ENCODE measurements at regions not wholly inside any gene's neighbourhood (a gene's known extent, or its start where the extent isn't known, plus 50 kb on each side); places are given as distances from the start of the nearest gene placed in this dataset.
A peak's percentile ranks its signal among the peaks of the same experiment; 100 is the strongest.
"Not testable (repeated sequence)": the region's sequence is repeated elsewhere in the genome, so short reads cannot be mapped to it uniquely, and the experiment has no call there.

- H3K4me1 ChIP-seq (ENCODE audit: insufficient read depth); H3K4me3 ChIP-seq; H3K27ac ChIP-seq; H3K9me3 ChIP-seq; H3K36me3 ChIP-seq; intact Hi-C loops (cut with DNase I); H3K27me3 ChIP-seq; DNase-seq: not testable (repeated sequence)
- WGBS, 3 donors, result no CpG with 5 or more reads among the region's 1 CpG
Observed at GRCh38 chr1:149369081-149369480, 105.8 kb upstream of the NBPF19 start.

- H3K9me3 ChIP-seq; H3K4me1 ChIP-seq (ENCODE audit: insufficient read depth); DNase-seq; H3K36me3 ChIP-seq; H3K27ac ChIP-seq; H3K27me3 ChIP-seq; intact Hi-C loops (cut with DNase I); H3K4me3 ChIP-seq: not testable (repeated sequence)
- 75 to 96% (median 91%) methylated on average over 1 to 3 of the region's 4 CpGs for WGBS, 3 donors
Observed at GRCh38 chr1:149371955-149372354, 102.9 kb upstream of the NBPF19 start.

DNA sequence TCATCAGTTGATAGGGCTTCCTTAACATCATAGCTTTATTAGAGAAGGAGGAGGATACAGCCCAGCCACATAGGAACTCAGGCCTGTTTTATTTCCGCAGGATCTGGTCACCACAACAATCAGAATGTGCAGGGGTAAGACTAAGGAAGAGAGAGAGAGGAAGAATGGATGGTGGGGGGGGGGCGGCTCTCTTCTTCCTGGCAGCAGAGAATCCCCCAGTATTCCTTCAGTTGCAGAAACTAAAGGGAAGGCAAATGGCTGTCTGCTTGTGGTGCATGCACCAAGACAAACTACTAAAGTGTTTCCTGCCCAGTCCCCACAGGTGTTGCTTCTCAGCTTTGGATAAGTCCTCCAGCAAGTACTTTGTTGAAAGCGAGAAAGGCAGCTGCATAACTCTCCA lies 96.4 kb upstream of the NBPF19 start:
- intact Hi-C loops (cut with DNase I); H3K27me3 ChIP-seq; H3K27ac ChIP-seq; DNase-seq; H3K9me3 ChIP-seq; H3K36me3 ChIP-seq; H3K4me1 ChIP-seq (ENCODE audit: insufficient read depth); H3K4me3 ChIP-seq: not testable (repeated sequence)
- WGBS, 3 donors, result 51 to 90% (median 75%) methylated on average over 2 of the region's 3 CpGs

DNA sequence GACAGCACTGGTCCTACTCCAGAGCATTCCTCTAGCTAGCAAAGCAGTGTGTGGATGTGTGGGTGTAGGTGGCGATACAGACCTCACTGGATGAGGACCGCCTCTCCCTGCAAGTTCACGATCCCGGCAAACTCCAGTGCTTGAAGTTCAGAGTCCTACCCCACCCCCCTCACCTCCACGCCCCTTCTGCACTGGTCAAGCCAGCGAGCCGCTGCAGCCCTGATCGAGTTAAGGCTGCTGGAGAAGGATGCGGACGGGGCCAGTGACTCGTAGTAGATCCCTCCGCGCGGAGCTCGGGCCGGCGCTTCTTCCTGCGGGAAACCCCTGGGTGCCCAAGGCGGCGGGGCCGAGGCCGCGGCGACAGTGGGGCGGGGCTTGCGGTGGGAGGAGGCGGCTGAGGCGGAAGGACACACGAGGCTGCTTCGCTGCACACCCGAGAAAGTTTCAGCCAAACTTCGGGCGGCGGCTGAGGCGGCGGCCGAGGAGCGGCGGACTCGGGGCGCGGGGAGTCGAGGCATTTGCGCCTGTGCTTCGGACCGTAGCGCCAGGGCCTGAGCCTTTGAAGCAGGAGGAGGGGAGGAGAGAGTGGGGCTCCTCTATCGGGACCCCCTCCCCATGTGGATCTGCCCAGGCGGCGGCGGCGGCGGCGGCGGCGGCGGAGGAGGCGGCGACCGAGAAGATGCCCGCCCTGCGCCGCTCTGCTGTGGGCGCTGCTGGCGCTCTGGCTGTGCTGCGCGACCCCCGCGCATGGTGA lies 84.5 kb upstream of the NBPF19 start:
- intact Hi-C loops (cut with DNase I); H3K4me1 ChIP-seq (ENCODE audit: insufficient read depth); H3K27me3 ChIP-seq; H3K36me3 ChIP-seq; H3K9me3 ChIP-seq: not testable (repeated sequence)
- WGBS, 3 donors, result 0 to 1% (median 0%) methylated on average over 13 to 48 of the region's 69 CpGs
- TF ChIP-seq POLR2A (IDR thresholded peaks at IDR 0.05), result peak; percentile 20
- peak overlapping the region; percentile 49 for H3K4me3 ChIP-seq
- peak overlapping the region in 1 of 2 donors; percentile 38 for H3K27ac ChIP-seq
- peak; percentile 64 to 84 (median 77) for DNase-seq

DNA sequence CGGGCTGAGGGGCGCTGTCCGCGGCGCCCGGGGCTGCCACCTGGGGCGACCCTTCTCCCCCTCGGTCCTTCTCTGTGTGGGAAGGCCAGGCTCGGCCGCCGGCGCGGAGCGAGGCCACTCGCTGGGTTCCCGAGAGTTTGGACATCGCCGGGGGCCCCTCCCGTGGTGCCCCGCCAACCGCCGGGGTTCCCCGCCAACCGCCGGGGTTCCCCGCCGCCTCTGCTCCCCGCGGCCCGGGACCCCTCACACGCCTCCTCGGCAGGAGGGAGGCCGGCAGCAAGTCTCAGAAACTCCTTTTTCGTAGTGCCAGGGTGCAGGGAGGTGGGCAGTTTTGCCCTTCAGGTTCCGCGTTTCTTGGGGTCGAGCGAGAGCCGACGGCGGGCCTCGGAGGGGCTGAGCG lies 83.9 kb upstream of the NBPF19 start:
- H3K4me1 ChIP-seq (ENCODE audit: insufficient read depth); H3K27me3 ChIP-seq; DNase-seq; H3K36me3 ChIP-seq; H3K9me3 ChIP-seq; intact Hi-C loops (cut with DNase I): not testable (repeated sequence)
- peak overlapping the region; percentile 49 for H3K4me3 ChIP-seq
- H3K27ac ChIP-seq, result peak overlapping the region in 1 of 2 donors; percentile 38
- WGBS, 3 donors, result 0% methylated on average over 1 to 6 of the region's 43 CpGs; no CpG with 5 or more reads in 1 of the 3 donors

- whole genome bisulfite sequencing, 3 donors, result 90 to 97% (median 93%) methylated on average over 2 of the region's 2 CpGs
Observed at GRCh38 chr1:149395802-149396201, 79.0 kb upstream of the NBPF19 start.

DNA sequence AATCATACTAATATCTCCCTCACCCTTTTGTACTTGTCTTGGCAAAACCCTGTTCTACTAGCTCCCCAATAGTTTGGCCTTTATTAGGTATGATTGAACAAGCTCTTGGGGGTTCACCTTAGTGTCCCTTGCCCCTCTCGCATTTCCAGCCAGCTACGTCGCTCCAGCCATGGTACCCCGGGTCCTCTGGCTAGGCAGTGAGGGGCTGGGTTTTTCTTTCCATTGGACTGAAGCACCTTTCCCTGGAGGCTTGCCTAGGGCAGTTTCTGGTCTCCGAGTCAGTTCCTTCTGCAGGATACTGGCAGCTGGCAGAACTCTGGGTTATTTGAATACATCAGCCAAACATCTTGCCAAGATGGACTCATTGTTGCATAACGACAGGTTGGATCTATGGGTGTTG lies 76.3 kb upstream of the NBPF19 start:
- H3K4me3 ChIP-seq; H3K27me3 ChIP-seq; intact Hi-C loops (cut with DNase I); H3K4me1 ChIP-seq (ENCODE audit: insufficient read depth); H3K36me3 ChIP-seq; DNase-seq; H3K9me3 ChIP-seq; H3K27ac ChIP-seq: not testable (repeated sequence)
- 68 to 74% (median 72%) methylated on average over 6 of the region's 6 CpGs for WGBS, 3 donors

More at GRCh38 chr1:149395802-149396201, 79.0 kb upstream of the NBPF19 start:
- H3K4me3 ChIP-seq; DNase-seq; H3K27me3 ChIP-seq; H3K4me1 ChIP-seq (ENCODE audit: insufficient read depth); intact Hi-C loops (cut with DNase I); H3K27ac ChIP-seq; H3K9me3 ChIP-seq; H3K36me3 ChIP-seq: not testable (repeated sequence)

GRCh38 chr1:149408404-149408803 lies 66.4 kb upstream of the NBPF19 start:
- H3K27me3 ChIP-seq; DNase-seq; H3K27ac ChIP-seq; H3K9me3 ChIP-seq; H3K36me3 ChIP-seq; H3K4me1 ChIP-seq (ENCODE audit: insufficient read depth); intact Hi-C loops (cut with DNase I); H3K4me3 ChIP-seq: not testable (repeated sequence)

DNA sequence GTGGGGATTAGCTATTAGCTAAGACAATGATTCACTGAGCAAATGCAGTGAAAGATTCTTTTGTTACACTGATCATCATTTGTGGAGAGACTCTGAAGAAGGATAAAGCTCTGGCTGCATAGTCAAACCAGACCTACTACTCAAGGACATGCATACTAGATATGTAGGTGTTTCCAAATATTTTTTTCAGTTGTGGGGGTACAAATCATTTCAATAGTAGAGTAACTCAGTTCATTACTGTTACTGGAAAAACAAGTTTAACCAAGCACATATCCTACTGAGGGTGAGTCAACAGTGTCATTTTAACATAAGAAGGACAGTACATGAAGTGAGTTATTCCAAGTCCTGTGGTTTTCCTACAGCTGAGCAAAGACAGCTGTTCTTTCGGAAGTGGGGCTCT lies 59.5 kb upstream of the NBPF19 start:
- H3K9me3 ChIP-seq; H3K27me3 ChIP-seq; H3K36me3 ChIP-seq; H3K4me1 ChIP-seq (ENCODE audit: insufficient read depth); intact Hi-C loops (cut with DNase I); H3K27ac ChIP-seq; DNase-seq; H3K4me3 ChIP-seq: not testable (repeated sequence)
- WGBS, 3 donors, result 60% methylated on average over 1 of the region's 1 CpG; no CpG with 5 or more reads in 1 of the 3 donors

GRCh38 chr1:149418782-149419181 lies 56.1 kb upstream of the NBPF19 start:
- H3K27me3 ChIP-seq; H3K27ac ChIP-seq; H3K9me3 ChIP-seq; DNase-seq; H3K4me3 ChIP-seq; intact Hi-C loops (cut with DNase I); H3K4me1 ChIP-seq (ENCODE audit: insufficient read depth); H3K36me3 ChIP-seq: not testable (repeated sequence)
- WGBS, 3 donors, result 98 to 100% (median 98%) methylated on average over 3 of the region's 3 CpGs

DNA sequence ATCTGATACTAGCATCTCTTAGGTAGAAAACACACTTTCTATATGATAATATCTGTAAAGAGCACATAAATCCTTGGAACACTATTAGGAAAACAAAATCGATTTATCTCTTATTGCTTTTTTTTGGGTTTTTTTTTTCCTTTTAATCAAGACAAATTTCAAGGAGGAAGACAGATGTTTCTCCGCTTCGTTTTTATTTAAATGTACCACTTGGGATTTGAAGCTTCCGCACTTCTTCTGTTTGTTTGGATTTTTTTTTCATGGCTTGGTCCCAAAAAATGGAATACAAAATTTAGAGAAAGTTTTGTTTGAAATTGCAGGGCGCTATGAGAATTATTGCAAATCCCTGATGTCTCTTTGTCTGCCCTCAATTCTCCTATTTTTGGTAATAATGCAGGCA lies 51.7 kb upstream of the NBPF19 start:
- H3K27ac ChIP-seq, result not testable (repeated sequence)

More for the DNA sequence above, 51.7 kb upstream of the NBPF19 start:
- H3K27me3 ChIP-seq; H3K4me3 ChIP-seq; DNase-seq; H3K36me3 ChIP-seq; H3K4me1 ChIP-seq (ENCODE audit: insufficient read depth); intact Hi-C loops (cut with DNase I); H3K9me3 ChIP-seq: not testable (repeated sequence)
- 6 to 9% (median 7%) methylated on average over 5 of the region's 5 CpGs for WGBS, 3 donors

Measured in ovary (tissue), 7 donors.